ENCODE measurements at regions not wholly inside any gene's neighbourhood (a gene's known extent, or its start where the extent isn't known, plus 50 kb on each side); places are given as distances from the start of the nearest gene placed in this dataset.
"Not testable (repeated sequence)": the region's sequence is repeated elsewhere in the genome, so short reads cannot be mapped to it uniquely, and the experiment has no call there.

GRCh38 chr12:125856366-125856765 is 791.1 kb downstream of the AACS start:
- ATAC-seq (ENCODE audit: low read depth) (no peak), DNase-seq (no peak)
- POLR2A ChIA-PET = no interaction called here
- TF ChIP-seq CTCF (IDR thresholded peaks at IDR 0.05) = no peak
- Mint-ChIP-seq H3K27ac (no peak overlapping the region), H3K9me3 (peaks cover 1% of the 10 kb centered on the region), H3K27me3 (peaks cover 4% of the 10 kb centered on the region), H3K36me3 (ENCODE audit: low read depth) (no peaks in the 10 kb centered on the region), H3K4me1 (no peaks in the 10 kb centered on the region), H3K4me3 (no peak overlapping the region)
- CTCF ChIA-PET = no interaction called here
- intact Hi-C loops (cut with micrococcal nuclease) = no loop called here

GRCh38 chr12:125856896-125857295 is 791.7 kb downstream of the AACS start:
- Mint-ChIP-seq H3K27me3 (peaks cover 4% of the 10 kb centered on the region), H3K27ac (no peak overlapping the region), H3K4me3 (no peak overlapping the region), H3K9me3 (peaks cover 1% of the 10 kb centered on the region), H3K36me3 (ENCODE audit: low read depth) (no peaks in the 10 kb centered on the region), H3K4me1 (no peaks in the 10 kb centered on the region)
- ATAC-seq (ENCODE audit: low read depth) (no peak), DNase-seq (no peak)
- CTCF ChIA-PET = no interaction called here
- intact Hi-C loops (cut with micrococcal nuclease) = no loop called here
- POLR2A ChIA-PET = no interaction called here
- no peak for TF ChIP-seq CTCF (IDR thresholded peaks at IDR 0.05)

- ATAC-seq (ENCODE audit: low read depth) (no peak), DNase-seq (no peak)
- no peak overlapping the region for H3K4me3 Mint-ChIP-seq
- H3K36me3 Mint-ChIP-seq (ENCODE audit: low read depth) = no peaks in the 10 kb centered on the region
- H3K27me3 Mint-ChIP-seq = peaks cover 4% of the 10 kb centered on the region
- no peak overlapping the region for H3K27ac Mint-ChIP-seq
- POLR2A ChIA-PET = no interaction called here
- no peaks in the 10 kb centered on the region for H3K4me1 Mint-ChIP-seq
- CTCF ChIA-PET = no interaction called here
- intact Hi-C loops (cut with micrococcal nuclease) = no loop called here
- no peak for TF ChIP-seq CTCF (IDR thresholded peaks at IDR 0.05)
- H3K9me3 Mint-ChIP-seq = peaks cover 4% of the 10 kb centered on the region
Observed at GRCh38 chr12:125860672-125861288, 795.5 kb downstream of the AACS start.

GRCh38 chr12:125861299-125862281 is 796.4 kb downstream of the AACS start:
- intact Hi-C loops (cut with micrococcal nuclease) = no loop called here
- DNase-seq (no peak), ATAC-seq (ENCODE audit: low read depth) (no peak)
- no peak for TF ChIP-seq CTCF (IDR thresholded peaks at IDR 0.05)
- Mint-ChIP-seq H3K27ac (no peak overlapping the region), H3K9me3 (peaks cover 4% of the 10 kb centered on the region), H3K27me3 (peaks cover 4% of the 10 kb centered on the region), H3K4me3 (no peak overlapping the region), H3K36me3 (ENCODE audit: low read depth) (no peaks in the 10 kb centered on the region), H3K4me1 (no peaks in the 10 kb centered on the region)
- ChIA-PET POLR2A (no interaction called here), CTCF (no interaction called here)

GRCh38 chr12:125865236-125865635 is 800.0 kb downstream of the AACS start:
- intact Hi-C loops (cut with micrococcal nuclease); ATAC-seq (ENCODE audit: low read depth); H3K27ac Mint-ChIP-seq; POLR2A ChIA-PET; H3K9me3 Mint-ChIP-seq; H3K36me3 Mint-ChIP-seq (ENCODE audit: low read depth); H3K4me1 Mint-ChIP-seq; H3K4me3 Mint-ChIP-seq; DNase-seq; CTCF ChIA-PET; H3K27me3 Mint-ChIP-seq: not testable (repeated sequence)

Data from activated B cell treated with CpG ODN at 0.5 μM for 24 hours (primary cell).